HG03558 (cell line): ENCODE measurements at regions not wholly inside any gene's neighbourhood (a gene's known extent, or its start where the extent isn't known, plus 50 kb on each side); places are given as distances from the start of the nearest gene placed in this dataset.

Experiments used
- ATAC-seq: cut with Tn5 transposase; IDR thresholded peaks from one replicate; pipeline ENCODE4 v1.9.1; 2021; ENCODE audit warnings: moderate number of reproducible peaks; ENCODE audit not compliant: unreplicated experiment; ENCODE audit errors: extremely low read depth

GRCh38 chr6:9647071-9647445 is 767.8 kb downstream of the TFAP2A start:
- no peak for ATAC-seq

- ATAC-seq = no peak
These were observed 768.4 kb downstream of the TFAP2A start for GRCh38 chr6:9646342-9647070.

- ATAC-seq = no peak
These were observed 776.0 kb downstream of the TFAP2A start for GRCh38 chr6:9638861-9639260.

- no peak for ATAC-seq
These were observed 780.1 kb downstream of the TFAP2A start for GRCh38 chr6:9634776-9635175.

GRCh38 chr6:9632026-9632425 is 782.8 kb downstream of the TFAP2A start:
- no peak for ATAC-seq

- no peak for ATAC-seq
These were observed 786.1 kb downstream of the TFAP2A start for GRCh38 chr6:9628819-9629218.

- no peak for ATAC-seq
These were observed 787.0 kb downstream of the TFAP2A start for GRCh38 chr6:9627916-9628315.

- no peak for ATAC-seq
These were observed 790.9 kb downstream of the TFAP2A start for GRCh38 chr6:9623985-9624384.

GRCh38 chr6:9623228-9623832 is 791.5 kb downstream of the TFAP2A start:
- ATAC-seq = no peak

- ATAC-seq = no peak
These were observed 793.6 kb downstream of the TFAP2A start for GRCh38 chr6:9621276-9621675.

GRCh38 chr6:9620687-9621086 is 794.2 kb downstream of the TFAP2A start:
- no peak for ATAC-seq

- no peak for ATAC-seq
These were observed 794.6 kb downstream of the TFAP2A start for GRCh38 chr6:9620263-9620662.

GRCh38 chr6:9614778-9615177 is 800.1 kb downstream of the TFAP2A start:
- ATAC-seq = no peak

GRCh38 chr6:9612489-9612888 is 802.4 kb downstream of the TFAP2A start:
- no peak for ATAC-seq

GRCh38 chr6:9610620-9611415 is 804.1 kb downstream of the TFAP2A start:
- no peak for ATAC-seq

GRCh38 chr6:9606435-9607134 is 808.3 kb downstream of the TFAP2A start:
- no peak for ATAC-seq

- ATAC-seq = no peak
These were observed 820.1 kb downstream of the TFAP2A start for GRCh38 chr6:9594746-9595145.

GRCh38 chr6:9593554-9593953 is 821.3 kb downstream of the TFAP2A start:
- no peak for ATAC-seq

GRCh38 chr6:9583753-9584352 is 831.0 kb downstream of the TFAP2A start:
- no peak for ATAC-seq

- ATAC-seq = no peak
These were observed 833.7 kb downstream of the TFAP2A start for GRCh38 chr6:9581155-9581554.
